ENCODE measurements at regions not wholly inside any gene's neighbourhood (a gene's known extent, or its start where the extent isn't known, plus 50 kb on each side); places are given as distances from the start of the nearest gene placed in this dataset.

GRCh38 chr14:89504602-89505313 is 87.7 kb upstream of the FOXN3 start:
- in situ Hi-C loops (cut with MboI; ENCODE audit: low pct_unique_long_range_greater_than_20kb, low sequenced_read_pairs, unreplicated experiment): no loop called here
- no peak for TF ChIP-seq CTCF (IDR thresholded peaks at IDR 0.05; ENCODE audit: extremely low read depth, insufficient read depth, missing control alignments)

GRCh38 chr14:89504091-89504490 is 87.1 kb upstream of the FOXN3 start:
- in situ Hi-C loops (cut with MboI; ENCODE audit: low pct_unique_long_range_greater_than_20kb, low sequenced_read_pairs, unreplicated experiment): no loop called here
- no peak for TF ChIP-seq CTCF (IDR thresholded peaks at IDR 0.05; ENCODE audit: extremely low read depth, insufficient read depth, missing control alignments)
- DNase-seq (ENCODE audit: low spot score): no peak

More at GRCh38 chr14:89504602-89505313, 87.7 kb upstream of the FOXN3 start:
- peak; percentile 31 for DNase-seq (ENCODE audit: low spot score)

- in situ Hi-C loops (cut with MboI; ENCODE audit: low pct_unique_long_range_greater_than_20kb, low sequenced_read_pairs, unreplicated experiment): no loop called here
- peak; percentile 56 for DNase-seq (ENCODE audit: low spot score)
- no peak for TF ChIP-seq CTCF (IDR thresholded peaks at IDR 0.05; ENCODE audit: extremely low read depth, insufficient read depth, missing control alignments)
These were observed 86.5 kb upstream of the FOXN3 start for GRCh38 chr14:89503431-89503996.

- no peak for DNase-seq (ENCODE audit: low spot score)
- TF ChIP-seq CTCF (IDR thresholded peaks at IDR 0.05; ENCODE audit: extremely low read depth, insufficient read depth, missing control alignments): no peak
- in situ Hi-C loops (cut with MboI; ENCODE audit: low pct_unique_long_range_greater_than_20kb, low sequenced_read_pairs, unreplicated experiment): no loop called here
These were observed 85.9 kb upstream of the FOXN3 start for GRCh38 chr14:89502966-89503365.

- no peak for TF ChIP-seq CTCF (IDR thresholded peaks at IDR 0.05; ENCODE audit: extremely low read depth, insufficient read depth, missing control alignments)
- DNase-seq (ENCODE audit: low spot score): no peak
- in situ Hi-C loops (cut with MboI; ENCODE audit: low pct_unique_long_range_greater_than_20kb, low sequenced_read_pairs, unreplicated experiment): no loop called here
These were observed 84.3 kb upstream of the FOXN3 start for GRCh38 chr14:89501381-89501780.

- no peak for TF ChIP-seq CTCF (IDR thresholded peaks at IDR 0.05; ENCODE audit: extremely low read depth, insufficient read depth, missing control alignments)
- DNase-seq (ENCODE audit: low spot score): no peak
- in situ Hi-C loops (cut with MboI; ENCODE audit: low pct_unique_long_range_greater_than_20kb, low sequenced_read_pairs, unreplicated experiment): no loop called here
These were observed 83.3 kb upstream of the FOXN3 start for GRCh38 chr14:89500303-89500702.
